Naive thymus-derived CD4-positive, alpha-beta T cell (primary cell): ENCODE measurements at regions not wholly inside any gene's neighbourhood (a gene's known extent, or its start where the extent isn't known, plus 50 kb on each side); places are given as distances from the start of the nearest gene placed in this dataset.
A peak's percentile ranks its signal among the peaks of the same experiment; 100 is the strongest.
"Not testable (repeated sequence)": the region's sequence is repeated elsewhere in the genome, so short reads cannot be mapped to it uniquely, and the experiment has no call there.

Experiments used
- ATAC-seq: fragments of 150-1000 bp; cut with Tn5 transposase; 2 replicates; pipeline ENCODE4 v1.10.0; 2021; ENCODE audit warnings: mild to moderate bottlenecking, moderate library complexity
- CTCF ChIA-PET: fragments of 350-600 bp; sonication (Branson Sonifier 250); formaldehyde crosslinking; loops from one replicate; lab custom pipeline; 2021; ENCODE audit warnings: antibody characterized with exemption; lab: Charles Lee
- POLR2A ChIA-PET: fragments of 350-600 bp; sonication (Branson Sonifier 250); formaldehyde crosslinking; loops from one replicate; lab custom pipeline; 2021; ENCODE audit warnings: antibody characterized with exemption, inconsistent platforms; lab: Charles Lee
- DNase-seq, 9 donors: peaks; one replicate each; pipeline versions ENCODE4 v3.0.0 to v3.0.0-alpha.2; 2020 to 2022; ENCODE audit warnings: mixed read lengths in 1 of 9
- H3K27ac ChIP-seq: one replicate; pipeline ENCODE4 v1.7.0; 2013; ENCODE audit warnings: mild to moderate bottlenecking, low read depth, low read length, moderate library complexity
- H3K27me3 ChIP-seq, 2 donors: one replicate each; pipeline ENCODE4 v1.7.0; 2013; ENCODE audit warnings: low read length in 2 of 2, mild to moderate bottlenecking in 2 of 2, moderate library complexity in 2 of 2; ENCODE audit not compliant: control insufficient read depth in 2 of 2, insufficient read depth in 2 of 2
- H3K36me3 ChIP-seq, 3 experiments: 1 replicate in 2 of 3; 2 replicates in 1 of 3; pipeline ENCODE4 v1.7.0; 2013; ENCODE audit warnings: low read length in 3 of 3, mild to moderate bottlenecking in 3 of 3, moderate library complexity in 1 of 3; ENCODE audit not compliant: insufficient read depth in 3 of 3, control insufficient read depth in 2 of 3
- H3K4me1 ChIP-seq, 2 donors: one replicate each; pipeline ENCODE4 v1.7.0; 2013; ENCODE audit warnings: low read length in 2 of 2, mild to moderate bottlenecking in 2 of 2, moderate library complexity in 1 of 2; ENCODE audit not compliant: control insufficient read depth in 2 of 2, insufficient read depth in 2 of 2
- H3K4me3 ChIP-seq: 2 replicates; pipeline ENCODE4 v1.7.0; 2013; ENCODE audit warnings: mild to moderate bottlenecking, low read length
- H3K9me3 ChIP-seq, 3 experiments: 1 replicate in 2 of 3; 2 replicates in 1 of 3; pipeline ENCODE4 v1.7.0; 2013; ENCODE audit warnings: low read length in 3 of 3; ENCODE audit not compliant: control insufficient read depth in 2 of 3
- H3K27ac Mint-ChIP-seq, 9 donors: one replicate each; pipeline ENCODE4 v1.8.0; 2020 to 2022; ENCODE audit warnings: mixed read lengths in 9 of 9, mild to moderate bottlenecking in 8 of 9, moderate library complexity in 5 of 9, inconsistent platforms in 2 of 9
- H3K27me3 Mint-ChIP-seq, 5 donors: one replicate each; pipeline ENCODE4 v1.8.0; 2021 to 2022; ENCODE audit warnings: mixed read lengths in 5 of 5, mild to moderate bottlenecking in 1 of 5
- H3K36me3 Mint-ChIP-seq, 5 donors: one replicate each; pipeline ENCODE4 v1.8.0; 2020 to 2022; ENCODE audit warnings: mixed read lengths in 5 of 5, mild to moderate bottlenecking in 3 of 5, inconsistent platforms in 1 of 5
- H3K4me1 Mint-ChIP-seq, 7 donors: one replicate each; pipeline ENCODE4 v1.8.0; 2020 to 2022; ENCODE audit warnings: mixed read lengths in 7 of 7, mild to moderate bottlenecking in 3 of 7, inconsistent platforms in 1 of 7
- H3K4me3 Mint-ChIP-seq, 10 donors: one replicate each; pipeline ENCODE4 v1.8.0; 2020 to 2022; ENCODE audit warnings: mild to moderate bottlenecking in 10 of 10, mixed read lengths in 10 of 10, moderate library complexity in 6 of 10, inconsistent platforms in 2 of 10
- H3K9me3 Mint-ChIP-seq, 11 donors: one replicate each; pipeline ENCODE4 v1.8.0; 2020 to 2022; ENCODE audit warnings: mixed read lengths in 11 of 11, mild to moderate bottlenecking in 4 of 11, inconsistent platforms in 1 of 11, moderate library complexity in 1 of 11
- intact Hi-C, 2 donors: fragments of 100-400 bp; cut with micrococcal nuclease; formaldehyde crosslinking; loops; one replicate each; pipeline ENCODE4 v1.15.1; 2023

DNA sequence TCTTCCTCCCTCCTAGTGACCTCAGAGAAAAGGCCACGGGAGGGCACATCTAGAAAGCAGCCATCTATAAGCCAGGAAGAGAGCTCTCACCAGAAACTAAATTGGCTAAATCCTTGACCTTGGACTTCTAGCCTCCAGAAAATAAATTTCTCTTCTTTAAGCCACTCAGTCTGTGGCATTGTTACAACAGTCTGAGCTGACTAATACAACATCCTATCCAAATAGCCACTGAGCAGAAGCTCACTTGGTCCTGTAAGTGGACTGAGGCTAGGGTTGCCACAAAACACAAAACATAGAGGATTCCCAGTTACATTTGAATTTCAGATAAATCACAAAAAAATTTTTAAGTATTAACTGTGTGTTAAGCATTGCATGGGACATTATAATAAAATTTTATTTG, 383.4 kb downstream of the MLLT3 start:
- Mint-ChIP-seq H3K27ac (no peak overlapping the region), H3K27me3 (no peaks in the 10 kb centered on the region), H3K4me3 (no peak overlapping the region), H3K9me3 (peaks cover 0 to 7% (median 4%) of the 10 kb centered on the region in 11 donors), H3K4me1 (peaks cover 28 to 67% (median 60%) of the 10 kb centered on the region in 7 donors), H3K36me3 (peaks cover 4 to 26% (median 5%) of the 10 kb centered on the region in 5 donors)
- no peak for DNase-seq
- no peak for ATAC-seq
- intact Hi-C loops: loop anchor here in 1 of 2 donors (5.0 kb wide), 1 partner anchor 383 kb away; the partner anchor contains the start of gene MLLT3
- ChIA-PET POLR2A (interaction anchor here (0.7 kb wide), 1 partner anchor 83 kb away, joined by 4 read pairs; no protein-coding TSS in a partner anchor), CTCF (interaction anchor here (1.2 kb wide), 2 partner anchors 62 to 117 kb away, joined by 3 read pairs; no protein-coding TSS in a partner anchor)
- Histone ChIP-seq H3K27me3 (no peaks in the 10 kb centered on the region), H3K27ac (no peak overlapping the region), H3K36me3 (no peaks in the 10 kb centered on the region), H3K9me3 (no peaks in the 10 kb centered on the region), H3K4me1 (peaks cover 18 to 22% of the 10 kb centered on the region in 2 donors), H3K4me3 (no peak overlapping the region)

DNA sequence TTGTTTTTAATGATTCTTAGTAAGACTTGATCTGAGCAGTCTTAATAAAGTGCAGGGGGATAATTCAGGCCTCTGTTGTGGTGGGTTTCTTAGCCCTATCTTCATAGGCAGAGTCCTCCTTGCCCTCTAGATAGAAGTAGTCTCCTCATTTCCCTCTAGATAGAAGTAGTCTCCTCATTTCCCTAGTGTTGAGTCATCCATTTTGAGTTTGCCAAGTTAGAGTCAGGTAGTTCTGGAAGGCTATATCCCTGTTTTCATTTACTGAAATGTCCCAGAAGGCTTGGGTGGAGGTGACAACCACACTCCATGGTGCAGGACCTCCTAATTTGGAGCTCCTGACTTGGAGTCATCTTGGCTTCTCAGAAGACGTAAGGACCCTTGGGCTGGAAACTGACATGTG, 384.6 kb downstream of the MLLT3 start:
- CTCF ChIA-PET: interaction anchor here (0.7 kb wide), 1 partner anchor 402 kb away, joined by 3 read pairs; no protein-coding TSS in a partner anchor
- intact Hi-C loops: loop anchor here in 1 of 2 donors (5.0 kb wide), 1 partner anchor 385 kb away; the partner anchor contains the start of gene MLLT3
- H3K36me3 Mint-ChIP-seq: peaks cover 4 to 29% (median 5%) of the 10 kb centered on the region in 5 donors
- Histone ChIP-seq H3K27ac (no peak overlapping the region), H3K4me1 (peaks cover 8 to 13% of the 10 kb centered on the region in 2 donors), H3K27me3 (no peaks in the 10 kb centered on the region), H3K4me3 (no peak overlapping the region), H3K9me3 (no peaks in the 10 kb centered on the region), H3K36me3 (no peaks in the 10 kb centered on the region)
- H3K9me3 Mint-ChIP-seq: peaks cover 0 to 12% (median 6%) of the 10 kb centered on the region in 11 donors
- peak overlapping the region in 1 of 9 donors; percentile 9 for H3K27ac Mint-ChIP-seq
- H3K27me3 Mint-ChIP-seq: no peaks in the 10 kb centered on the region
- H3K4me1 Mint-ChIP-seq: peaks cover 20 to 55% (median 47%) of the 10 kb centered on the region in 7 donors
- POLR2A ChIA-PET: interaction anchor here (0.8 kb wide), 1 partner anchor 56 kb away, joined by 4 read pairs; no protein-coding TSS in a partner anchor
- DNase-seq (no peak), ATAC-seq (no peak)
- no peak overlapping the region for H3K4me3 Mint-ChIP-seq

DNA sequence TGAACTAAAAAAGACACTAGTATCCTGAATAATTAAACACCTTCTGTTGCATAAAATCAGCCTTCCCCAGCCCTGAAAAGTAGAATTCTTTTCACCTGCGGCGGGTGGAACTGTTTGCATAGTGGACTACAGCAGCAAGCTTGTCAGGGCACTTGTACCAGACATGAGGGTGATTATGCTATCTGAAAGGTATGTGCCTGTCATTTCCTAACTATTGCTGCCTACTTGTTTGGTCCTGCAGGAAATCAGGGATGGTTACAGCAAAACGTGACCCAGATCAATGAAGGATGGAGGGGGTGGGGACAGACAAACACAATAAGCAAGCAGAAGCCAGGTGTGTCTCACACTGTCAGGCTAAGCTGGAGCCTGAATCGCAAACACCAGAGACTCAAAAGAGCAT, 385.6 kb downstream of the MLLT3 start:
- ChIA-PET CTCF (interaction anchor here (0.7 kb wide), 1 partner anchor 116 kb away, joined by 3 read pairs; no protein-coding TSS in a partner anchor), POLR2A (interaction anchor here (0.8 to 1.2 kb wide), 2 partner anchors 10 to 57 kb away, joined by 3 to 4 read pairs; no protein-coding TSS in a partner anchor)
- no peaks in the 10 kb centered on the region for H3K36me3 ChIP-seq
- no peak overlapping the region for H3K4me3 Mint-ChIP-seq
- ATAC-seq (no peak), DNase-seq (no peak)
- H3K4me1 ChIP-seq: peaks cover 0 to 3% of the 10 kb centered on the region in 2 donors
- no peak overlapping the region for H3K27ac Mint-ChIP-seq
- no peaks in the 10 kb centered on the region for H3K27me3 Mint-ChIP-seq
- no peak overlapping the region for H3K27ac ChIP-seq
- intact Hi-C loops: loop anchor here in 1 of 2 donors (5.0 kb wide), 1 partner anchor 386 kb away; the partner anchor contains the start of gene MLLT3
- peaks cover 9 to 45% (median 37%) of the 10 kb centered on the region in 7 donors for H3K4me1 Mint-ChIP-seq
- H3K36me3 Mint-ChIP-seq: peaks cover 4 to 31% (median 8%) of the 10 kb centered on the region in 5 donors
- no peak overlapping the region for H3K4me3 ChIP-seq
- H3K9me3 ChIP-seq: no peaks in the 10 kb centered on the region
- H3K9me3 Mint-ChIP-seq: peaks cover 0 to 16% (median 8%) of the 10 kb centered on the region in 11 donors
- no peaks in the 10 kb centered on the region for H3K27me3 ChIP-seq

- not testable (repeated sequence) for H3K9me3 ChIP-seq, H3K27ac Mint-ChIP-seq, H3K27me3 Mint-ChIP-seq, H3K36me3 ChIP-seq, H3K4me3 ChIP-seq, H3K4me1 ChIP-seq, ATAC-seq, H3K27ac ChIP-seq, H3K27me3 ChIP-seq
- peaks cover 4 to 32% (median 23%) of the 10 kb centered on the region in 7 donors for H3K4me1 Mint-ChIP-seq
- DNase-seq: peak in 1 of 9 donors; percentile 25
- H3K36me3 Mint-ChIP-seq: peaks cover 4 to 35% (median 8%) of the 10 kb centered on the region in 5 donors
- H3K9me3 Mint-ChIP-seq: peaks cover 0 to 23% (median 9%) of the 10 kb centered on the region in 11 donors
- ChIA-PET CTCF (interaction anchor here (0.6 kb wide), 1 partner anchor 87 kb away, joined by 5 read pairs; no protein-coding TSS in a partner anchor), POLR2A (interaction anchor here (0.5 kb wide), 1 partner anchor 24 kb away, joined by 3 read pairs; no protein-coding TSS in a partner anchor)
- H3K4me3 Mint-ChIP-seq: peak overlapping the region in 1 of 10 donors; percentile 16
- intact Hi-C loops: loop anchor here in 1 of 2 donors (1.0 to 5.0 kb wide), 2 partner anchors 8 to 387 kb away; partner anchors contain the start of gene MLLT3
These were observed 387.1 kb downstream of the MLLT3 start for GRCh38 chr9:20235206-20235605.

- Mint-ChIP-seq H3K27me3 (no peaks in the 10 kb centered on the region), H3K4me1 (peaks cover 10 to 57% (median 33%) of the 10 kb centered on the region in 7 donors), H3K9me3 (peaks cover 0 to 21% (median 4%) of the 10 kb centered on the region in 11 donors), H3K36me3 (peaks cover 0 to 35% (median 5%) of the 10 kb centered on the region in 5 donors), H3K27ac (peak overlapping the region in 3 of 9 donors; percentile 9 to 44 (median 22)), H3K4me3 (peak overlapping the region in 3 of 10 donors; percentile 25 to 59 (median 33))
- ChIA-PET CTCF (interaction anchor here (1.1 kb wide), 1 partner anchor 193 kb away, joined by 3 read pairs; no protein-coding TSS in a partner anchor), POLR2A (interaction anchor here (0.5 kb wide), 1 partner anchor 192 kb away, joined by 10 read pairs; no protein-coding TSS in a partner anchor)
- Histone ChIP-seq H3K36me3 (no peaks in the 10 kb centered on the region), H3K4me3 (no peak overlapping the region), H3K9me3 (no peaks in the 10 kb centered on the region), H3K4me1 (no peaks in the 10 kb centered on the region), H3K27ac (no peak overlapping the region), H3K27me3 (no peaks in the 10 kb centered on the region)
- ATAC-seq: no peak
- DNase-seq: no peak
- intact Hi-C loops: no loop called here
These were observed 394.2 kb downstream of the MLLT3 start for GRCh38 chr9:20228096-20228495.

- no peak overlapping the region for H3K4me3 ChIP-seq
- Mint-ChIP-seq H3K27me3 (no peaks in the 10 kb centered on the region), H3K4me3 (no peak overlapping the region), H3K4me1 (peaks cover 10 to 57% (median 33%) of the 10 kb centered on the region in 7 donors), H3K9me3 (peaks cover 0 to 17% (median 3%) of the 10 kb centered on the region in 11 donors), H3K36me3 (peaks cover 0 to 33% (median under 1%) of the 10 kb centered on the region in 5 donors), H3K27ac (peak overlapping the region in 1 of 9 donors; percentile 22)
- CTCF ChIA-PET: interaction anchor here (1.1 kb wide), 1 partner anchor 192 kb away, joined by 3 read pairs; no protein-coding TSS in a partner anchor
- ATAC-seq (no peak), DNase-seq (no peak)
- no peaks in the 10 kb centered on the region for H3K36me3 ChIP-seq
- H3K27ac ChIP-seq: no peak overlapping the region
- no peaks in the 10 kb centered on the region for H3K4me1 ChIP-seq
- POLR2A ChIA-PET: interaction anchor here (0.5 to 0.7 kb wide), 2 partner anchors 15 to 193 kb away, joined by 3 to 10 read pairs; no protein-coding TSS in a partner anchor
- intact Hi-C loops: loop anchor here in 1 of 2 donors (2.0 kb wide), 1 partner anchor 15 kb away; no protein-coding TSS in a partner anchor
- no peaks in the 10 kb centered on the region for H3K9me3 ChIP-seq
- no peaks in the 10 kb centered on the region for H3K27me3 ChIP-seq
These were observed 395.0 kb downstream of the MLLT3 start for GRCh38 chr9:20227166-20227874.
